Large intestine (tissue), 3 donors: ENCODE measurements at regions not wholly inside any gene's neighbourhood (a gene's known extent, or its start where the extent isn't known, plus 50 kb on each side); places are given as distances from the start of the nearest gene placed in this dataset.

Source experiments
- DNase-seq, 2 donors: peaks; one replicate each; pipeline versions ENCODE4 v3.0.0 to v3.0.0-alpha.2; 2013
- H3K27ac ChIP-seq: one replicate; pipeline ENCODE4 v1.5.1; 2013; ENCODE audit warnings: low read length
- H3K27me3 ChIP-seq: 2 replicates; pipeline ENCODE4 v1.6.1; 2013; ENCODE audit warnings: low read length; ENCODE audit not compliant: control insufficient read depth, insufficient read depth
- H3K36me3 ChIP-seq: 2 replicates; pipeline ENCODE4 v1.6.1; 2013; ENCODE audit warnings: low read length; ENCODE audit not compliant: control insufficient read depth, insufficient read depth
- H3K4me1 ChIP-seq: one replicate; pipeline ENCODE4 v1.6.1; 2013; ENCODE audit warnings: low read length; ENCODE audit not compliant: control insufficient read depth, insufficient read depth
- H3K4me3 ChIP-seq: one replicate; pipeline ENCODE4 v1.5.1; 2013; ENCODE audit warnings: low read length
- H3K9me3 ChIP-seq: one replicate; pipeline ENCODE4 v1.6.1; 2013; ENCODE audit warnings: mild to moderate bottlenecking, low read depth, low read length, moderate library complexity; ENCODE audit not compliant: control insufficient read depth
- WGBS: methylation state at CpG from one replicate; pipeline ENCODE4 v1.1.5; 2013; ENCODE audit warnings: low lambda C conversion rate; ENCODE audit not compliant: insufficient coverage; 5-methylcytosine and 5-hydroxymethylcytosine counted together

DNA sequence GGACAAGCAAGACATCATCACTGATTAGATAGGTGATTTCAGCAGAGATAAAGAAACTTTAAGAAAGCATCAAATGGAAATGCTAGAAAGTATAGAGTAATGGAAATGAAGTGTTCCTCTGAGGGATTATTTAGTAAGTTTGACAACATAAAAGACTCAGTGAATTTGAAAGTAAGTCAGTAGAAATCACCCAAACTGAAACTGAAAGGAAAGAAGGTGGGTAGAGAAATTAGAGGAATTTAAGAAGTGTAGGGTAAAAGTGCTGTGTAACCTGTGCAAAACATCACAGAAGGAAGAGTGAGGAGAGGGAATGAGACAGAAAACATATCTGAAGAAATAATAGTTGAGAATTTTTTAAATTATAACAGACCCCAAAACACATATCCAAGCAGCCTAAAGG, 343.1 kb downstream of the CBLN2 start:
- no peak overlapping the region for H3K27ac ChIP-seq
- no peaks in the 10 kb centered on the region for H3K27me3 ChIP-seq
- no peak overlapping the region for H3K4me3 ChIP-seq
- no peaks in the 10 kb centered on the region for H3K4me1 ChIP-seq
- no peaks in the 10 kb centered on the region for H3K36me3 ChIP-seq
- H3K9me3 ChIP-seq: no peaks in the 10 kb centered on the region
- DNase-seq: no peak

DNA sequence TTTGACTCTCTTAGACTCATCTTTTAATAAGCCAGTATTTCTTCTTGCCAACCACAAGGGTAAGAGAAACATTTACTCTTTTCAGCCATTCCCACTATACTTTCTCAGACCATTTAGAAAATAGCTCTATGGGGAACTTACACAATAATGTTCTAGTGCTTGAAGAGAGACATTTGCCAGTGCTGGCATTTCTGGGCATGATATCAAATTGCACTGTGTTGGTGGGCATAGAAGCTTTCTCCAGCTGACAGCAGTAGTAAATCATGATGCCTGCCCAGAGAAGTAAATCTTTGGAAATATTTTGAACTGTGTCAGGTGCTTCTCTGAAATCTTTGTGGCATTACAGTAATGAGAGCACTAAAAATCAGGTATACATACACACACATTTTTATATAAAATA, 346.6 kb downstream of the CBLN2 start:
- Histone ChIP-seq H3K4me1 (no peaks in the 10 kb centered on the region), H3K36me3 (no peaks in the 10 kb centered on the region), H3K4me3 (no peak overlapping the region), H3K27ac (no peak overlapping the region), H3K27me3 (no peaks in the 10 kb centered on the region), H3K9me3 (no peaks in the 10 kb centered on the region)
- DNase-seq: no peak

DNA sequence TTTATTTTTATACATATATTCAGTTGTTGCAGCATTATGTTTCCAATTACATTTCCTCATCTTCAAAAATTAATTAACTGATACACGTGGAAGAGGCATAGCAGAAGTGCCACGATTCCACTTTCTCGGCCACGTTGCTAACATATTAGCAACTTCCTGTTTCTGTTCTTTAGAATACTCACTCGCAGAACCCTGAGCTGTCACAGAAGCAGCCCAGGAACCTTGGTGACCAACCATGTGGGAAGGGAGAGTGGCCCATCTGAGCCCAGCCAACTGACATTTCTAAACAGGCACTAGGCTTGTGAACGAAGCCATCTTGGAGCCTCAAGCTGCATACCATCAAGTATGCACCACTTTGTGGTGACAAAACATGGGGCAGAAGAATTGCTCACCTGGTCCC, 350.1 kb downstream of the CBLN2 start:
- Histone ChIP-seq H3K27me3 (no peaks in the 10 kb centered on the region), H3K36me3 (no peaks in the 10 kb centered on the region), H3K4me1 (no peaks in the 10 kb centered on the region), H3K4me3 (no peak overlapping the region), H3K27ac (no peak overlapping the region), H3K9me3 (no peaks in the 10 kb centered on the region)
- DNase-seq: no peak
- WGBS: 95% methylated on average over 3 of the region's 6 CpGs

DNA sequence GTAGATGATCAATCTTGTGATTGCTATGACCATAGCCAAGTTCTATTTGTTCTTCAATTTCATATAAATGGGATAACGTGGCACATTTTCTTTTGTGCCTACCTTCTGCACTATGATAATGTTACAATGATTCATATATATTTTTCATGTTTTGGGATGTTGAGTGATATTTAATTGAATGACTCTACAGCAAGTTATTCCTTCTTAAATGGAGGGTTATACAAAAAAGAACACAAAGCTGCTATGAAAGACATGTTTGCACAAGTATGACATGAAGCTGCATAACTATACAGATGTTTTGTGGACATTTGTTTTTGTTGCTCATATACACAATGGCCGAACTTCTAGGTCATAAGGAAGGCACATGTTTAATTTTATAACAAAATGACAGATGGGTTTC, 356.2 kb downstream of the CBLN2 start:
- H3K4me1 ChIP-seq: no peaks in the 10 kb centered on the region
- 75% methylated on average over 1 of the region's 2 CpGs for WGBS

DNA sequence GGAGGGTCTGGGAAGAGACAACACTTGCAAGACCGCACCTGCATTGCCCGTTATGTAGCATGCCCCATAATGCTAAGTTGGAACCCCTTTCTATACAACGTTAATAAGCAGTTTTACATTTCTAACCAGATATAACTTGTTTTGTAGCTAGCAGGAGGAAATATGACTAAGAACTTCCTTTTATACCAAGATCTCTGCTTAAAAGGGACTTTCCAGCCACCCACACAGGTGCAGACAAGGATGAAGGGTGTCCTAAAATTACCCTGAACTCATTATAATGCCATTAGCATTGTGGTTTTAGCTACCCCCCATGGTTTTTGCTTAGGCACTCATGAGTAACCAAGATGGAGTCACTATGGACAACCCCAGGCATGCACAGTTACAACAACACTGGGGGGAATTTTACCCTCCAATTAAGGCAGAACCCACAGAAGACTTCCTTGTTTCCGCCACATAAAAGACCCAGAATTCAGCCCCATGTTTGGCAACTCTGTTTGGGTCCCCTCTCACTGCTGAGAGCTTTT, 362.8 kb downstream of the CBLN2 start:
- Histone ChIP-seq H3K4me3 (no peak overlapping the region), H3K36me3 (no peaks in the 10 kb centered on the region), H3K4me1 (no peaks in the 10 kb centered on the region), H3K27ac (no peak overlapping the region), H3K27me3 (no peaks in the 10 kb centered on the region), H3K9me3 (no peaks in the 10 kb centered on the region)
- no CpG with 5 or more reads among the region's 4 CpGs for WGBS
- DNase-seq: no peak

More for the DNA sequence above, 356.2 kb downstream of the CBLN2 start:
- no peaks in the 10 kb centered on the region for H3K36me3 ChIP-seq
- DNase-seq: no peak
- H3K27me3 ChIP-seq: no peaks in the 10 kb centered on the region
- H3K4me3 ChIP-seq: no peak overlapping the region
- H3K9me3 ChIP-seq: no peaks in the 10 kb centered on the region
- H3K27ac ChIP-seq: no peak overlapping the region

DNA sequence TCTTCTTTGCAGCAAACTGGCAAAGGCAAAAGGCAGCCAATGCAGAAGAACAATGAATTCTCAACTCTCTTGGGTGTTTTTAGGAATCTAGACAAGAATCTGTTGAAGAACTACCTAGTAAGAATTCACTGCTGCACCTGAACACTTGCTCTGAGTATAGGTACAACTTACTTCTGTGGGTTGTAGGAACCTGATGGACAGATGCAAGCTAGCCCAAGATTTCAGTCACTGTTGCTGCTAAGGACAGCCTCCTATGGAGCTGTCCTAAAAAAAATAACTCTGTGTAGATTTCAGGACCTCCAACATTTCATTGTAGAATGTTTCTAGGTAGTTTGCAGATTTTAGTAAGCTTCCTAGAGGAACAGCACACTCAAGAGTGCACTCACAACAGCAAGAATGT, 363.5 kb downstream of the CBLN2 start:
- no peak overlapping the region for H3K4me3 ChIP-seq
- DNase-seq: no peak
- no peaks in the 10 kb centered on the region for H3K9me3 ChIP-seq
- H3K27ac ChIP-seq: no peak overlapping the region
- H3K36me3 ChIP-seq: no peaks in the 10 kb centered on the region
- H3K27me3 ChIP-seq: no peaks in the 10 kb centered on the region
- H3K4me1 ChIP-seq: no peaks in the 10 kb centered on the region

DNA sequence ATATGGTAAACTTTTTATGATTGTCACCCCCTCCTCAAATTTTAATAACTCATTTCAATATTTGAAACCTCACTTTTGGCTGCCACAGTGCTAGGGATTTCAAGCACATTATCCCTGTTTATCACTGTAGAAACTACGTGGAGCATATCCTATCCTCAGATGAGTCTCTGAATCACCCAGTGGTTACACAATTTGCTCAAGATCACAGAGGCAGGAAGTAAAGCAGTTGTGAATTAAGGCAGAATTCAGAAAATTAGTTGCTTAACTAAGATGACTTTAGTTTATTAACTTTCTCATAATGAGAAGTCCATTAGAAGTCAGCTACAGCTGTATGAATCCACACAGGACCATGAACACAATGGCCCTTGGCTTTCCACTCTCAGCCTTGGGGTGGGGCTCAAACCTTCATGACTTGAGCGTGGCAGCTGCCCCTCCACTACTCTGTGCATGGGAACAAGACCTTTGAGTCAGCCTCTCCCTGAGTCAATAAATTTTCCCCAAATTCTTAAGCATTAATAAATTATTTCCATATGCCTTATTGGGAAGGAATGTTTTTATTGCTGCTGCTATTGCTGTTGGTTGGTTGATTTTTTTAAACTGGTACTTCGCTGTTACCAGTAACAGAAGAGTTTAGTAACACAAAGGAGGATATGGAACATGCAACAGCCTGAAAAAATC, 369.0 kb downstream of the CBLN2 start:
- no peak overlapping the region for H3K4me3 ChIP-seq
- no peak overlapping the region for H3K27ac ChIP-seq
- no peaks in the 10 kb centered on the region for H3K9me3 ChIP-seq
- no peaks in the 10 kb centered on the region for H3K36me3 ChIP-seq
- WGBS: 100% methylated on average over 1 of the region's 3 CpGs
- H3K4me1 ChIP-seq: no peaks in the 10 kb centered on the region
- no peak for DNase-seq
- no peaks in the 10 kb centered on the region for H3K27me3 ChIP-seq

DNA sequence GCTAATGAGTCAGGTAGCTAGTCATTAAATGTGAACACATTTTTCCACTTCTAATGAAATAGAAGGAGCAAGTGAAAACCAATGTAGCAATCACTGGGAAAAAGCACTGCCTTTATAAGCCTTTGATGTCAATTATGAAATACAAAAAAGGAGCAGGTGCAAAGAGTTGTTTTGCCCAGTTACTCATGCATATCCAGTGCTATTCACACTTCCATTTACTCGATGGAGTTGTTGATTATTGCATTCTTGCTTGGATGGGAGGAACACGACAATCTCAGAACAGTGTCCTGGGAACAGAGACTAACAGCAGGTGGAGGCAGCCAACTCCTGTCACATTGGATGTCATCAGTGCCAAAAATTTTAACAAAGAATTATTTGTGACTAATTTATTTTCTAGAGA, 372.5 kb downstream of the CBLN2 start:
- H3K36me3 ChIP-seq: no peaks in the 10 kb centered on the region
- H3K4me3 ChIP-seq: no peak overlapping the region
- no peaks in the 10 kb centered on the region for H3K4me1 ChIP-seq
- no peak for DNase-seq
- WGBS: no CpG with 5 or more reads among the region's 2 CpGs
- H3K27ac ChIP-seq: no peak overlapping the region
- H3K9me3 ChIP-seq: no peaks in the 10 kb centered on the region
- H3K27me3 ChIP-seq: no peaks in the 10 kb centered on the region

DNA sequence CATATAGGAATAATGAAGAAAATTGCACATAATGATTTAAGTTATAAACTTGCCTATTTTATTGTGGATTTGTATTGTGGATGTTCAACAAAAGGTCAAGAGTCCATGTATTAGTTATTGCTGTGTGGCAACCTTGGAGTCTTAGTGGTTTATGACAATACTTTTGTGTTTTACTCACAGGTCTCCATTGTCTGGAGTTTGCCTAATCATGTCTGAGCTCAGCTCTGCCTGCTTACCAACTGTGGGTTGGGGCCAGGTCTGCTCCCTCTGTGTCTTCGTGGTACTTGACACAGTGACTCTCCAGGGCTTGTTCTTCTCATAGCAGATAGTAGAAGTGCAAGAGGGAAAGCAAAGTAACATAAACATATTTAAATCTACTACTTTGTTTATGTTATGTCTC, 382.5 kb downstream of the CBLN2 start:
- Histone ChIP-seq H3K4me3 (no peak overlapping the region), H3K27me3 (no peaks in the 10 kb centered on the region), H3K4me1 (no peaks in the 10 kb centered on the region), H3K27ac (no peak overlapping the region), H3K9me3 (no peaks in the 10 kb centered on the region), H3K36me3 (no peaks in the 10 kb centered on the region)
- DNase-seq: no peak
- no CpG with 5 or more reads among the region's 1 CpG for WGBS

DNA sequence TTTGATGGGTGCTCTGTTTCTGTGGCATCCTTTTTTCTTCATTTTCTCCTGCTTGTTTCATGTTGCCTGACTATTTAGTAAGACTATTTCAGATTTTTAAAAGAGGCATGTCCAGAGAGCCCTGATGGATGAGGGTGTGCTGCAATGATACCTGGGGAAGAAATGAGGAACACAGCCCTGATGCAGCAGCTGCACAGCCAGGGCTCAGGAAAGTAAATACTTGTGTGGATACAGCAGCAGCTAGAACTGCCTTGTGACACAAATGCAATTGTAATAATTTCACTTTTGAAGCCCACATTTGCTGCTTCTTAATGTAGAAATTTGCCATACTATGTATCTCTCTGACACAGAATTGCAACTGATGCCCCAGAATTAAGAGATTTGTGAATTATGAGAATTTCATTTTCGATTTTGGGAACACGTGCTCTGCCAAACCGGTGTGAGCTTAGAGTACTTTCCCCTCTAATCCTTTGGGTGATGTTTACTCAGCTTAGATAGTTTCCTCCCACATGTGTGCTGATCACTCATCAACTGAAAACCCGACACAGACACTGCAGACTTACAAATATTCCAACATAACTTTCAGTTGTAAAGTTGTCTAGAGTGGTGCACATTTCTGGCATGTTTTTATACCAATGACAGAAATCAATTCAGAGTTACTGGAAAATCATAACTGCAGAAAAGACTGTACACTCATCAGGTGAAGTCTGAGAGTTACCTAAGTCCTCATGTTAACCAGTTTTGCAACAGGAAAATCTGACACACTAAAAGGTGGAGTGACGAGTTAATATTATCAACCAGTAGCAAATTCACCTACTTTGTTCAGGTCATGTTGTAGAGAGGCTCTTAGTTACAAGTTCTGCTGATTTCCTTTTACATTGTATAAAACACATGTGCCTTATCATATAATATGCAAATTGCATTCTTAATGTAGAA, 383.4 kb downstream of the CBLN2 start:
- Histone ChIP-seq H3K9me3 (no peaks in the 10 kb centered on the region), H3K27ac (no peak overlapping the region), H3K36me3 (no peaks in the 10 kb centered on the region), H3K4me3 (no peak overlapping the region), H3K27me3 (no peaks in the 10 kb centered on the region), H3K4me1 (no peaks in the 10 kb centered on the region)
- no peak for DNase-seq
- 0% methylated on average over 1 of the region's 5 CpGs for WGBS

DNA sequence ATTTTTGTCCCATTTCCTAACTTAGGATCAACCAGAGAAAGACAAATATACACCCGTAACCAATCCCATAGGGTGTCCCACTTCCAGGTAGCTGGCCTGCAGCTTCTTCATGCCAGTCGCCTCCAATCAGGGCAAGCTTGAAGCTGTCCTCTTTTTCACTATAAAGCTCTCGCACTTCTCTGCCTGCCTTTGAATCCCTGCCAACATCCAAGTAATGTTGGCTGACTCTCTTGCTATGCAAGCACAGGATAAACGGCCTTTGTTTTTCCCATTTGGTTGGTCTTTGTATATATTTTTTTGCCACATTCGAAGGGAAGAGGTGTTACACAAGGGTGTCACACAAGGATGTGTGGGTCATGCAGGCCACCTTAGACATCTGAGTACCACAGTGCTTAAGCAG, 388.8 kb downstream of the CBLN2 start:
- Histone ChIP-seq H3K9me3 (no peaks in the 10 kb centered on the region), H3K27ac (no peak overlapping the region), H3K27me3 (no peaks in the 10 kb centered on the region), H3K4me3 (no peak overlapping the region), H3K4me1 (no peaks in the 10 kb centered on the region), H3K36me3 (no peaks in the 10 kb centered on the region)
- no peak for DNase-seq
- WGBS: 100% methylated on average over 1 of the region's 5 CpGs
